NB4 (cell line): ENCODE measurements at regions not wholly inside any gene's neighbourhood (a gene's known extent, or its start where the extent isn't known, plus 50 kb on each side); places are given as distances from the start of the nearest gene placed in this dataset.

ENCODE experiments used
- MYC ChIP-seq: IDR thresholded peaks from 2 replicates; pipeline ENCODE4 v1.6.1; 2011; ENCODE audit warnings: low read depth, low read length
- POLR2A ChIP-seq: IDR thresholded peaks from 2 replicates; pipeline ENCODE4 v1.6.1; 2011; ENCODE audit warnings: mild to moderate bottlenecking; ENCODE audit not compliant: insufficient read length; ENCODE audit errors: extremely low read depth
- TF ChIP-seq, protein P1 (sequence below): IDR thresholded peaks from one replicate; pipeline ENCODE4 v1.5.1; 2012; ENCODE audit warnings: low read depth, low read length
- TF ChIP-seq, protein P2 (sequence below): IDR thresholded peaks from 2 replicates; pipeline ENCODE4 v1.6.1; 2011; ENCODE audit warnings: low read depth, low read length

DNA sequence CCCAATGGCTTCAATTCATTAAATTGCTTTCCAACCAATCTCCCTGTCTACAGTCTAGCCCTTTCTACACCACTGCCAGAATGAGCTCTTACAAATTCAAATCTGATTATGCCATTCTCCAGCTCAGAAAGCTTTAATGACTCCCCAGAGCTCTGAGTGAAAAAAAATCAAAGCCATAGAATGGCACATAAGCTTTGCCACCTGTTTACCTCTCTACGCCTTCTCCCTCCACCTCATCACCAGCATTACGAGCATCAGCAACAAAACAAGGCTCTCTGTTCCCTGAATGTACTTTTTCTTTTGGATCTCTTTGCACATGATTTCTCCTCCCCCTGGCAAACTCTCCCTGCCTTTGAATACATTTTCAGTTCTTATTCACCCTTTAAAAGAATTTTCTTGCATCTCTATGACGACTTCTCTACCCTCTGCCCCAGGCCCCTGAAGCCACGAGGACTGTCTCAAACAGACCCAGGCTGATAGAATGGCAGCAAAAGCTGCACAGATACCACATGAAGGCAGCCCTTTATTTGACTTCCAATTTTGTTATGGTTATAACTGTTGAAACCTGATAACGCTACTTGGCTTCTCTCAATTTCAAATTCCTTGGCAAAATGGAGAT, 516.0 kb downstream of the PCDH7 start:
- TF ChIP-seq POLR2A = no peak
- TF ChIP-seq, protein P1, sequence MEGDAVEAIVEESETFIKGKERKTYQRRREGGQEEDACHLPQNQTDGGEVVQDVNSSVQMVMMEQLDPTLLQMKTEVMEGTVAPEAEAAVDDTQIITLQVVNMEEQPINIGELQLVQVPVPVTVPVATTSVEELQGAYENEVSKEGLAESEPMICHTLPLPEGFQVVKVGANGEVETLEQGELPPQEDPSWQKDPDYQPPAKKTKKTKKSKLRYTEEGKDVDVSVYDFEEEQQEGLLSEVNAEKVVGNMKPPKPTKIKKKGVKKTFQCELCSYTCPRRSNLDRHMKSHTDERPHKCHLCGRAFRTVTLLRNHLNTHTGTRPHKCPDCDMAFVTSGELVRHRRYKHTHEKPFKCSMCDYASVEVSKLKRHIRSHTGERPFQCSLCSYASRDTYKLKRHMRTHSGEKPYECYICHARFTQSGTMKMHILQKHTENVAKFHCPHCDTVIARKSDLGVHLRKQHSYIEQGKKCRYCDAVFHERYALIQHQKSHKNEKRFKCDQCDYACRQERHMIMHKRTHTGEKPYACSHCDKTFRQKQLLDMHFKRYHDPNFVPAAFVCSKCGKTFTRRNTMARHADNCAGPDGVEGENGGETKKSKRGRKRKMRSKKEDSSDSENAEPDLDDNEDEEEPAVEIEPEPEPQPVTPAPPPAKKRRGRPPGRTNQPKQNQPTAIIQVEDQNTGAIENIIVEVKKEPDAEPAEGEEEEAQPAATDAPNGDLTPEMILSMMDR = no peak
- TF ChIP-seq MYC = no peak
- TF ChIP-seq, protein P2, sequence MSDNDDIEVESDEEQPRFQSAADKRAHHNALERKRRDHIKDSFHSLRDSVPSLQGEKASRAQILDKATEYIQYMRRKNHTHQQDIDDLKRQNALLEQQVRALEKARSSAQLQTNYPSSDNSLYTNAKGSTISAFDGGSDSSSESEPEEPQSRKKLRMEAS = no peak
